HG03575 (cell line): ENCODE measurements at regions not wholly inside any gene's neighbourhood (a gene's known extent, or its start where the extent isn't known, plus 50 kb on each side); places are given as distances from the start of the nearest gene placed in this dataset.

Source experiments
- ATAC-seq: cut with Tn5 transposase; IDR thresholded peaks from one replicate; pipeline ENCODE4 v1.9.1; 2021; ENCODE audit not compliant: unreplicated experiment, insufficient number of reproducible peaks, low FRiP score; ENCODE audit errors: extremely low read depth

DNA sequence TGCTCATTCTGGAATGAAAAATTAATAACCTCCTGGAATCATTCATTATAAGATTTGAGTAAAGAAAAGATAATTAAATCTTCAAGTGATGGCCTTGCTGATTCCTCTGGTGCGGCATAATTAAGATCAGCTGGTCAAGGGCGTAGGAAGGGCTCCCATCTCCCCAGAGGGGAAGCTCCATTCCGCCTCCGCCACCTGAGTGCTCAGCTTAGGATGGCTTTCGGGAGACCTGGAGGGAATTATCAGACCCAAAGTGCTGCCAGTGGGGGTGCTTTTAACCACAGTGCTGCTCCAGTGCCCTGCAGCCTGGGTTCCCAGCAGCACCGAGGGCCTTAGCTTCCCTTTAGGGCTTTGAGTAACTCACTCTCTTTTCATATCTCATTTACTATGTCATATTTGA, 556.6 kb upstream of the RGMA start:
- no peak for ATAC-seq

DNA sequence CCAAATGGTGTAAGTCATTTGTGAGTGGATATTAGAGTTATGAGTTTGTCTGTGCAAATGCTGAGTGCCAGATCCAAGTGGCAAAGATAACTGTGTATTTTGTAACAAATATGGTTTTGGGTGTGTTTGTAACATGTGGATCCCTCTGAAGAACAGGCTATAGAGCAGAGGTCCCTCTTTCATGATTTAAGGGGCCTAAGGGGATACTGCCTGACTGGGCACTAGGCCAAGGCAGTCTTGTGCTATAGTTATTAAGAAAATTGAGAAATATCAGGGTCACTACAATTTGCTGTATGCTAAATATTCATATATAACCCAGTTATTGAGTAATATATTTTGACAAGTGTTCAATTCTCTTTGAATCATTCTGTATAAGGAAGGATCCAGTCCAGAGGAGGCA, 555.6 kb upstream of the RGMA start:
- no peak for ATAC-seq

DNA sequence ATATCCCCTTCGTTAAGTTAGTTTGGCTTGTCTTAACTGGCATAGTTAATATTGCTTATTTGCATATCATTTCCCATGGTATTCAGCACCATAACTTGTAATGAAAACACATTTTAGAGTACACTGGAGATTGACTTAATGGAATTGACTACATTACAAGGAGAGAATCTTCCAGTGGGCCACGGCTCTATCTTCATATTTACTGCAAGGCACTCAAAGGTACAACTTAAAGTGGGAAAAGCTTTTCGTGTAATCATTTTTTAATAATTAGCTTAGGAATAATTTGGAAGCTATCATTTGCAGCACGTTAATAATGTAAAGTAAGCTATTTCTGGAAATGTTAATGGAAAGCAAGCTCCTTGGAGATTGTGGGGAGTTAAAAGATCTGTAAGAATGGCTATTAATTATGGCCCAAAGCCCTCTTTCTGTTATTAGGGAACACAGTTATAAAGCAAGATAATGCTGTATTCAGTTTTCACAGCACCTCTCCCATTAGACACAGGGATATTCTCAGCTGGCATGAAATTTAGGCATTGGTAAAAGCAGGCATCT, 551.5 kb upstream of the RGMA start:
- no peak for ATAC-seq

DNA sequence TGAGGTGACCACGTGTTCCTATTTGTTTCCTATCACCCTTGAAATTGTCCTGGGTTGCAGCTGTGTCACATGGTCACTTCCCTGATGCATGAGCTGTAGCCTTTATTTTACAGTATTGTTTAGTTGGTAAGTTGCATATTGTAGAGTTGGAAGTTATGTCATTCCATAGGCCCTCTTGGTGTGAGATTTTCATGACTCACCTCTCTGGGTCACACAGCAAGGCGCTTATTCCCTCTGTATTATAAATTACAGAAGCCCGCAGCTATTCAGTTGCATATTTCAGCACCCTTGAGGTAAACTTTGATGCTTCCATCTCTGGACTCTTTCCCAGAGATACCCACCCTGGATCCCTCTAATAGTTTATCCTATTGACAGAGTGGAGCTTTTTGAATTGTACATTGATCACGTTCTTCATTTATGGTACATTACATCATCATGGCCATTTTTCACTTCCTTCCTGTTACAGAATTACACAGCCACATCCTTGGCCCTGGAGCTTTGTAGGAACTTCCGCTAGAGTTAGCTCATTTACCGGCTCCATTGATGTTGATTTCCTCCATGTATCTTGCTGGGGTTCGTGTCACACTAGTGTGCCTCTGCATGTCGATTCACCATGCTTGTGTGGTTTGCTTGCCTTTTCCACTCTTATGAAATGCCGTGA, 543.1 kb upstream of the RGMA start:
- ATAC-seq: no peak

DNA sequence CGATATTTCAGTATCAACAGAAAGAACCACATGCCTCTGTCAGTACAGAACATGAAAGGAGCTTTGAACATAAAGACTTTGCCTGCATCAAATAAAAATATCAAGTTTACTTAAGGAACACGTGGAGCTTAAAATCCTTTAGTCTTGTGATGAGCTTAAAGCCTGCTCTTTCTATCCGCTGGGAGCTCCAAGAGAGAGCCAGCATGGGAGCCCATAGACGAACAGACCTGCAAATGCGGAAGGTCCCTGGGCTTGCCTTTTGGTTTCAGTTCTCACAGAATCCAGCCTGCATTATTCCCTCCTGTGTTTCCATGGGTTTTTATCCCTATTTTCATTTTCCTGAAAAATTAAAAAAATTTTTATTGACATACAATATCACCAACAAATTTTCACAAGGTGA, 530.6 kb upstream of the RGMA start:
- no peak for ATAC-seq

DNA sequence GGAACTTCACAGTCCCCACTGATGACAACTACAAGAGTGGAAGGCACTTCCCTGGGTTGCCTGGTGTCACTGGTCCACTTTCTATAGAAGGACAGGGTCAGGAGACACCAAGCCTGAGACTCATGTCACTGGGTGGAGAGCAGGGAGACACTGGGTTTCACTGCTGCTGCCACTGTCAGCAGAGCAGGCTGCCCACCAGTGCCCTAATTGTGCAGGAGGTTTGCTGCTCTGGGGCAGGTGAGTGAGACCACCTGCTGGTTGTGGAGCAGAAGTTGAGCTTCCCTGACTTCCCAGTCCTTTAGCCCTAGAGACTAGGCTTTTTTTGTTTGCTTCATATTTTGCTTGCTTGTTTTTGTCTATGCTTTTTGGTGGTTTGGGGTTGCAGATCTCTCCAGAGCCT, 528.4 kb upstream of the RGMA start:
- no peak for ATAC-seq

DNA sequence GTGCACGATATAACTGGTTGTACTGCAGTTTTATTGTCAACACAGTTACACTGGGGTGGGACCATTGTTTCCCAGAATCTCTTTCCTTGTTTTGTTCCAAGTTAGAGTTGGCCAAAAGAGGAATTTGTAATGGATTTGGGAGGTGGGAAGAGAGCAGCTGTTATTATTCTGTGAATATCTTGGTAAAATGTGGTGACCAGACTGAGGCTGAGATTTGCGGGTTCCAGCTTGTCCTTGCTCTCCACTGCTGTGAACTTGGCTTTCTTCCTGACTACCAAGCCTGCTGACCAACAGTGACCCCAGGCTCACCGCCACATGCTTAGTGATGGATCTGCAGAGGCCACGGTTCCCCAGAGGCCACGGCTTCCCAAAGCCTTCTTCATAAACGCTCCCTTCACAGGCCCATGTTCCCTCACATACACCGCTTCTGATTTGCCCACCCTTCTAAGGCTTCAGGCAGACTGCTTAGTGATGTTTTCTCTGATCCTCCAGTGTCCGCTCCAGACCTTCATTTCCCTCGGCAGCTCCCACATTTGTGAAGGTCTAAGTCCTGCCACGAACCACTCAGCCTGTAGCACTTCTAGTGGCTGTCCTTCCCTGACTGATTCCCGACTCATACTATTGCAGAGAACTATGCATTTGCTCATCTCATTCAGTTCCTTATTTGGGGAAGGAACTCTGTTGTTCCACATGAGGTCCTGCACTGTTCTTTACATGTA, 525.5 kb upstream of the RGMA start:
- ATAC-seq: no peak

DNA sequence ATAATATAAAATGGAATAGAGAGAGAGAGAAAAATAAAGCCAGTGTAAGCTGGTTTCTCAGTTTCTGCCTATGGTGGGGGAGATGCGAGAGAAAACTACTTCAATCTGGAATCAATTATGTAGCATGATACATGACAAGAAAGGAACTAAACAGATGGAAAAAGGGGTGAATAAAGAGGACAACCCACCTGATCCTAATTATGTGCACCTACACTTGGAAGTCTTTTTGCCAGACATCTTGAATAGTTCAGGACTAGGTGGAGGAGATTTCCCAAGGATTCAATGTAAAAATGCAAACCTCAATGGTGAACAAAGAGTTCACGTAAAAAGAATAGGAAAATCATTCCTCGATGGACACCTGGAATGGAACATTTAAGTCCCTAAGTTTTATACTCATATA, 524.4 kb upstream of the RGMA start:
- ATAC-seq: no peak

DNA sequence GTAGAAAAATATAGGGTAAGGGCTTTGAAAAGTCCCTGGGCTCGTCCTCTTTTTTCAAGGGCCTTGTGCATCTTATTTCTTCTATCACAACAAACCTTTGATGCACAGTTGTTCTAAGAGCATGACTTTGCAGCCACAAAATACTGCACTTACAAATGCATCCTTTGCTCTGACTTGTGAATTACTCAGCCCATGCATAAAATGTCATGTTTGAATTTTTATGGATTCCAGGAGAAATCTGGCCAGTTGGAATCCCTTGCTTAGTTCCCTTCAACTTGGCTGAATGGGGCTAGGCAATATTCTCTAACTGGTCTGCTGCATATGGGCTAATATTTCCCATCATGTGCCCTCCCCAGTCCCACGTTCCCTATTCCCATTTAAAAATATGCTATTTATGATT, 523.9 kb upstream of the RGMA start:
- ATAC-seq: no peak

DNA sequence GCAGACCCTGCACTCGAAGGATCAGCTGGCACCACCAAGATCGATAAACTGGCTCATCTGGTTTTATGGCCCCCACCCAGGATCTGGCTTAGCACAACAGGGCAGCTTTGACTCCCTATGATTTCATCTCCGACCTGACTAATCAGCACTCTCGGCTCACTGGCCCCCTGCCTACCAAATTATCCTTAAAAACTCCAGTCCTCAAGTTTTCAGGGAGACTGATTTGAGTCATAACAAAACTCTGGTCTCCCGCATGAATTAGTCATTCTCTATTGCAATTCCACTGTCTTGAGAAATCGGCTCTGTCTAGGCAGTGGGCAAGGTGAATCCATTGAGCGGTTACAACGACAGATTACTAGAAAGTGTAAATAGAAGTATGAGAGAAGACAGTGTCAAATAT, 521.9 kb upstream of the RGMA start:
- ATAC-seq: no peak

DNA sequence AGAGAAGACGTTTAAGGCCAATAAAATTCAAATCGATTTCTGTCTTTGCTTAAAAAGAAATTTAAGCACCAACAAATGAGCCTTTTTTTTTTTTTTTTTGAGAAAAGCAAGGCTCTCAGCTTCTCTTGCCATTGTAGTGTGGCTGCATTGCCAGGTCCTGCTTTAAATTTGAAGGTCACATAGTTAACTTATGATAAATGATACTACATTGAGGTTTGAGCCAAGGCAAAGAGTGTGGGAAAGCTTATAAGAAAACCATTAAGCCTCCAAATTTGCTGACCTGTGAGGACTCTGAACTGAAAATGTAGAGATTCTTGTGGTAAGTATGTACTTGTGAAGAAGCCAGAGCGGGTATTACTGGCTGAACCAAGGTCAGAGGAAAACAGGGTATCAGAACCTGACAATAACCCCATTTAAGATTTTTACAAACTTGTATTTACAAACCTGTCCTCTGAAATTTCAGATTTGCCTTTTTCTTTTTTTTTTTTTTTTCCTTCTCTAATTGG, 519.7 kb upstream of the RGMA start:
- no peak for ATAC-seq

DNA sequence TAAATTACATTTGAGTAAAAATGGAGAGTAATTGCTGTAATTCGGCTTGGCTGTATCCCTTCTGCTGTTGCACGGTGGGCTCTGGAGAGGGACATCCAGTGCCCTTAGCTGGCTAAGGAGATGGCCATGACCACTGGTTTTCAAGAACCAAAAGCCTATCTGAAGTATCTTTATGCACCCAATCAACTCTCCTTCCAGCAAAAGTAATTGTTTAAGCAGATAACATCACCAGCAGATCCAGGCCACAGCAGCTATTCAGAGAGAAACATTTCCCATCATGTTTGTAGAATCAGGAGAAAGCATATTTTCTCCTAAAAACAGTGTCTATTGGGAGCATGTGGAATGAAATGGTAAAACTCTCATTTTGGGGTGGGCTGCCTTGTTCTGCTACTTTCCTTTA, 514.5 kb upstream of the RGMA start:
- ATAC-seq: no peak

DNA sequence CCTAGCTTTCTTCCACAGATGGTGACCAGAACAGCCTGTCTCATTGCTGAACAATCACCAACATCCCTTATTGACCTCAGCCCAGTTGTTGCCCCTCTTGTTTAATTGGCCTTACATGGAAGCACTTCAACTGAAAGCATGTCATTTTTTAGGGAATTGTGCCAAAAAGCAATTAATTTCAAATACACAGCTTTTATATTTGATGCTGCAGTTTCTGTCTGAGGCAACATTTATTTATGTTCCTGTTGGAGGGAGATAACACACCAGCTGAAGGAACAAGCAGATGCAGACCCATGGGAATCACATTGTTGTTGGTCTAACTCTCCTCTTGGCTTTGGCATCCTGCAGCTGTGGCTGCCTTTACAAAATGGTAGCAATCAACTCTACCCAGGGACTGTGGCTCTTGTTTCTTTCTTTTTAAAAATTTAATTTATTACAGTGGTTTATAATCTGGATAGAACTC, 498.1 kb upstream of the RGMA start:
- no peak for ATAC-seq

DNA sequence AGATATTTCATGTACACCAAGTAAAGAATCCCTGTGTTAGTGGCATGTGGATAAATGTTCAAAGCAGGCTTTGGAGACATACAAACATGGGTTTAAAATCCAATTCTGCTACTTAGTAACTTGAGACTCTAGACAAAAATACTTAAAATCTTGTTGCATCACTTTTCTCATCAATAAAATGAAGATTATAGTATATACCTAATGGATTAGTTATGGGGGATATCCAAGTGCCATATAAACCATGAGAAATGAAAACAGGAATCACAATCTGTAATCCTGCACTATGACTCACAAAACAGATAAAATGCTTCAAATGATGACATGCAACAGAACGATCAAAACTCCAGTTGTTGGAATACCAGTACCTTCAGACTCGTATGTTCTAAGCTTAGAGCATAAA, 496.0 kb upstream of the RGMA start:
- ATAC-seq: no peak

DNA sequence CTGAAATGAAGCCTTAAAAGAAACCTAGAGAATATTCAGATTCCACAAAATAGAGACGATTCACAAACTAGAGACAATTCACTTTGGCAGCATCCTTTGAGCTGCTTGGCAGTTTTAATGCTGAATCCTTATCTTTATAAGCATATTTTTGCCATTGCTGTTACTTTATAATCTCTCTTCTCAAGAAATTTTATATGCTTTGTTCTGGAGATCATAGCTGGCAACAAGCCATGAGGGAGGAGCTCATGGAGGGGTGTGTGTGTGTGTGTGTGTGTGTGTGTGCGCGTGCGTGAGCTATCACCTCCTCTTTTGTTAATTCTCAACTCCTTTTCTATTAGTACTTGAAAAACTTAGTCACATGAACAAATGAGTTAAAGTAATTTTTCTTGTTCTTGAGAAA, 495.0 kb upstream of the RGMA start:
- no peak for ATAC-seq

DNA sequence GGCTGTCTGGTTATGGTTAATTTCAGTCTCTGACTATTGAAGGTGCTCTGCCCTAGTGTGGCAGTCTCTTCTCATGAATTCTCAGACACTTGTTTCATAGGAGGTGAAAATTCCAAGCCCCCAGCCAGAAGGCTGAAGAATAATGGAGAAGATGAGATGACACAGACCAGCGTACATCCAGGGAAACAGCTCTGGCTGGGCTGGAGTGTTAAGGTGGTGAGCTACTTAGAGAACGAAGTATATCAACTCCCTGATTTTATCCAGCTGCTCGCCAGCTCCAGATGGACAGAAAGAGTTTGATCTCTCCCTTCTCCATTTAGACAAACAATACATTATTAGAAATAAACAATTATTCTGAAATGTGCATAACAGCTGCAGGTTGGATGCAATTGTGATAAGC, 494.5 kb upstream of the RGMA start:
- ATAC-seq: no peak

DNA sequence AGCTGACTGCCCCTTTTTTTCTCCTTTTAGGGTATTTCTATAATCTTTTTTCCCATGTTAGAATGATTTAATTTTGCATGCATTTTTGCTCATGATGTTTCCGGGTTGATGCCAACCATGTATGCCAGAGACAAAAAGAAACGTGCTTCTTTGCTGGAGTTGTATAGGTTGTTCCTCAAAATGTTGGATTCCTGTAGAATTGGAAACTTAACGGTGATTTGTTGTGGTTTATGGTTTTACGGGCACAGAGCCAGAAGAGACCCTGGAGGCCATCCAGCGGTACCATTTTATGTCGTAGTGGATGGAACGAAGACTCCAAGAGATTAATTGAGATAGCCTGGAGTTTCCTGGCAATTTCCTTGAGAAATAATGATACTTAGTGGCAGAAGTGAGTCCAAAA, 481.5 kb upstream of the RGMA start:
- ATAC-seq: no peak

DNA sequence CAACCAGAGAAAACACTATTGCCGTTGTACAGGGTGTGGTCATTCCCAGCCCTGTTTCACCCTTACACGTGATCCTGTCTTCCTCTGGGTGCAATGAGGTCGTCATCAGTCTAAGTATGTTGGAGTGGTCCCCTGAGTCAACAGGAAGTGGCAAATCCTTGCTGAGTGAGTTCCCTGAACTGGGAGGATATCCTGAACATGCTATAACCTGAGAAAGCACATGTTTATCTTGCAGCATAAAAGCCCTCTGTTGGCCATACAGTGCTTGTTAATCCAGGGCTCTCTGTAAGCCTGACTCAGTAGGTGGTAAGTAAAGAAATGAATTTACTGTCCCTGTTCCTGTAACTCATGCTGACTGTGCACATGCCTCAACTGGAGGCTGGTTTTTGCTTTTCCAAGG, 477.8 kb upstream of the RGMA start:
- ATAC-seq: no peak

DNA sequence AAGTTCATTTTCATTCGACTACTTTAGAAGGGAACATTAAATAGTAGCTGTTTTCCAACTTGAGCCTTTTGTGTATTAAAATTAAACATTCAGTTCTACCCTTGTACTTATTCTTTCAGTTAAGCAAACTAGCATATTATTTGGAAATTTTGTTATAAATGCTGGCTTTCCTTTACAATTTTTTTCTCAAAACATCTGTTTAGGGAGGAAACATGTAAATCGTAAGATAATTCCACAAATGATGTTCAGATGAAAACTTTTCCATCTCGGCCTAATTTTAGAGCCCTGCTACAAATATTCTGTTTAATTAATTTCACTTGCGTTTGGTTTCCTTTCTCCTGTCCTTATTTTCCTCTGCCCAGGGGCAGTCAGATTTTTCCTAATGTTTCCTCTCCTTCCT, 476.2 kb upstream of the RGMA start:
- ATAC-seq: no peak

DNA sequence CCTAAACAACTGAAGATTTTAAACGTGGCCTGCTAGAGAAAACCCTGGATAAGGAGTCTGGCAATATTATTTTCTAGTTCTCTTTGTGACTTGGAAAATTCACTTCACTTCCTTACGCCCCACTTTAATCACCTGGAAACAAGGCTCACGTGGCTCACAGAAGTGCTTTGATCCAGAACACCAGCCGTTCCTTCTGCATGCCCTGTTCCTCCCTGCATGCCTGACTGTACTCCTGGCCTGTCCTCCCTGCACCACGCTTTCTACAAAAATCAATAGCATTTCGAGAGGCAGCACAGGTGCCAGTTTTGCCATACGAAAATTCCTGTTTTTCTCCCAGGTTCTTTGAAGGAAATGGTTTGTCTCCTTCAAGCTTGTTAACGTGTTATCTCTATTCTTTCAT, 474.2 kb upstream of the RGMA start:
- no peak for ATAC-seq
